SIG-M5 treated with dmso at 0.1 percent for 504 hours (cell line): ENCODE measurements at regions not wholly inside any gene's neighbourhood (a gene's known extent, or its start where the extent isn't known, plus 50 kb on each side); places are given as distances from the start of the nearest gene placed in this dataset.
"Not testable (repeated sequence)": the region's sequence is repeated elsewhere in the genome, so short reads cannot be mapped to it uniquely, and the experiment has no call there.

ENCODE experiments used
- DNase-seq: peaks from one replicate; lab custom pipeline; 2025; ENCODE audit not compliant: unreplicated experiment; lab: John Stamatoyannopoulos, UW

DNA sequence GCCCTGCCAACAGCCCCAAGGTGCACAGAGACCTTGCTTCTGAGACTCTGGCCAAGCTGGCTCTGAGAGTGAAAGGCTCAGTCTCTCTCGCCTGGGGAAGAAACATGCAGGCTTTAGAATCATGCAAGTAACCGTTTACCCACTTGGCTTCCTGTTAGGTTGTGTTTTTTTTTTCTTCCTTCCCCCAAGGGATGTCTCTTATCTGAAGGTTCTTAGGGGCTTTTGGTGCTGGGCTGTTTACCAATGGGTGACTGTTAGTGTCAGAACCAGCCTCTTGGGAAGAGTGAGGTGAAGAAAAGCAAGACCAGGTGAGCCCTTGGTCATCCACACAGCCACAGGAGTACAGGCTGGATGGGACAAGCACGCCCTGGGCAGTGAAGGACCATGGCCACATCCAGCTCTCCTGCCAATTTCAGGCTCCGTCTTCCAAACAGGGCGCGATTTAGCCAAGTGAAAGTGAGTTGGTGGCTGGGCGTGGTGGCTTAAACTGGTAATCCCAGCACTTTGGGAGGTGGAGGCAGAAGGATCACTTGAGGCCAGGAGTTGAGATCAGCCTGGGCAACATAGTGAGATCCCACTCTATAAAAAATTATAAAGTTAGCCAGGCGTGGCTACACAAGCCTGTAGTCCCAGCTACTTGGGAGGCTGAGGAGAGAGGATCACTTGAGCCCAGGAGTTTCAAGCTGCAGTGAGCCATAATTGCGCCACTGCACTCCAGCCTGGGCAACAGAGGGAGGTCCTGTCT, 76.3 kb upstream of the CUX1 start:
- no peak for DNase-seq

DNA sequence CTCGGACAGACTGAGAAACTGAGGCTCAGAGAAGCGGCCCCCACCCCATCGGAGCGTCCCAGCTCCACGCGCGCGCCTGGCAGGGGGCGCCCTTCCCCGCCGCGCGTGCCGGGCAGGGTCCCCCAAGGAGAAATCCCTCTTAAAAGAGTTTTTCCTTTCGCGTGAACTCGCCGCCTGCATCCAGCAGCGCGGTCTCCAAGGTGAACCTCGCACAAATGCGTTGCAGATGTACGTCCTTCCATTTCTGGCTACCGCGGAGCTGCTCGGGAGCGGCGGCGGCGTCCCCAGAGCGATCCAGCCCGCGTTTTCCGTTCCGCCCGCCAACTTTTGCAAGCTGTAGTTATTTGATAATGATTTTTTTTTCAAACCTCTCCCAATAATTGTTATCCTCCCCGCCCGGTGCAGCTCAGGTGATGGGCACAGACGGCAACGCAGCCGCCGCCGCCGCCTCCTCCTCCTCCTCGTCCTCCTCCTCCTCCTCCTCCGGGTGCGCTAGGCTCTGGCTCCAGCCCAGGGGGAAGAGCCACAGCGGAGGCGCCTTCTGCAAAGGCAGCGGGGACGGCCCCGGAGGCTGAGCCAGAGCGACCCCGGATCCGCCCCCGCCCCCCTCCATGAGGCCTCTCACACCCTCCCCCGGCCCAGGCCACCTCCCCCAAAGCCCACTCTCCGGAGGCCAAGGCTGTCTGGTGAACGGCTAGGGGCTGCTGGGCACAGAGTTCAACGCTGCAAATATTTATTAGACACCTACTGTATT, 74.0 kb upstream of the CUX1 start:
- DNase-seq, result peak; percentile 43

GRCh38 chr7:101743995-101744360, 73.4 kb upstream of the CUX1 start:
- no peak for DNase-seq

- DNase-seq, result no peak
These were observed 72.8 kb upstream of the CUX1 start for GRCh38 chr7:101744588-101744987.

DNA sequence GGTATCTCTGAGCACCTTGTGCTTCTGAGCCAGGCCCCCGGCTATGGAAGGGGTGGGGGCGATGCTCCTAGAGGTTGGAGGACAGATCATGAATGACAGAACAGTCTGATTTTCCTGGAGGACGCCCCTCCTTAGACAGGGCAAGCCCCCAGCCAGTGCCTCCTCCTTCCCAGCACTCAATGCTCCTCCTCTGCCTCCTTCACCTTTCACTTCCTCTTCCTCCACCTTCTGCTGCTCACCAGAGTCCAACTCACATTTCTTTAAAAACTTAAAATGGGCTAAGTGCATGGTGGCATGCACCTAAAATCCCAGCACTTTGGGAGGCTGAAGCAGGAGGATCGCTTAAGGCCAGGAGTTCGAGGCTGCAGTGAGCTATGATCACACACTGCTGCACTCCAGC, 71.1 kb upstream of the CUX1 start:
- peak; percentile 16 for DNase-seq

GRCh38 chr7:101747053-101747878, 70.2 kb upstream of the CUX1 start:
- no peak for DNase-seq

DNA sequence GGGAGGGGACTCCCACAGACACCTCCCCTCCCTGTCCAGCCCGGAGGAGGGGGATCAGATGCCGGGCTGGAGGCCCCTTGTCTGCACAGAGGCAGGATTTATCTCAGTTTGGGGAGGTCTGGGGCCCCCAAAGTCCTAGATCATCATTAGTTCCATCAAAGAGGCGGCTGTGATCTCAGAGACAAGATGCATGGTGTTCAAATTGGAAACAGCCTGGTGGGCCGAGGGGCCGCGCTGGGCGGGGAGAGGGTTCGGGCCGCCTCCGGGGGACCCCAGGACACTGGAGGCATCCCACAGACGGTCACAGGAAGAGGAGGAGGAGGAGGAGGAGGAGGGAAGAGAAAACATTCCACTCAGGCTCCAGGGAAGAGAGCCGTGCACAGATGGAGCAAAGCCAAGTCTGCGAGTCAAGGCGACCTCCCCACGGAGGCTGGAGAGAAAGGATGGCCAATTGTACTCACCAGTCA, 69.5 kb upstream of the CUX1 start:
- no peak for DNase-seq

DNA sequence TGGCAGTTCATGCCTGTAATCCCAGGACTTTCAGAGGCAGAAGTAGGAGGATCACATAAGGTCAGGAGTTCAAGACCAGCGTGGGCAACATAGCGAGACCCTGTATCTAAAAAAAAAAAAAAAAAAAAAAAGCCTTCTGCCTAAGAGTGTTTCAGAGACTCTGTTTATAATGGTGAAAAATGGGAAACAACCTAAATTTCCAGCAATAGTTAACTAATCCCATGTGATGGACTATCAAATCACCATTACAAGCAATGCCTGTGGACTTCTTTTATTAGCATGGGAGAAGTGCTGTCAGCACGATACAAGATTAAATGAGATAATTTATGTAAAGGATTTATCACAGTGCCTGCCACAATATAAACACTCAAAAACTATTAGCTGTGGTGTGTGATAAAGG, 67.5 kb upstream of the CUX1 start:
- DNase-seq, result no peak

- no peak for DNase-seq
These were observed 64.1 kb upstream of the CUX1 start for GRCh38 chr7:101753316-101753715.

DNA sequence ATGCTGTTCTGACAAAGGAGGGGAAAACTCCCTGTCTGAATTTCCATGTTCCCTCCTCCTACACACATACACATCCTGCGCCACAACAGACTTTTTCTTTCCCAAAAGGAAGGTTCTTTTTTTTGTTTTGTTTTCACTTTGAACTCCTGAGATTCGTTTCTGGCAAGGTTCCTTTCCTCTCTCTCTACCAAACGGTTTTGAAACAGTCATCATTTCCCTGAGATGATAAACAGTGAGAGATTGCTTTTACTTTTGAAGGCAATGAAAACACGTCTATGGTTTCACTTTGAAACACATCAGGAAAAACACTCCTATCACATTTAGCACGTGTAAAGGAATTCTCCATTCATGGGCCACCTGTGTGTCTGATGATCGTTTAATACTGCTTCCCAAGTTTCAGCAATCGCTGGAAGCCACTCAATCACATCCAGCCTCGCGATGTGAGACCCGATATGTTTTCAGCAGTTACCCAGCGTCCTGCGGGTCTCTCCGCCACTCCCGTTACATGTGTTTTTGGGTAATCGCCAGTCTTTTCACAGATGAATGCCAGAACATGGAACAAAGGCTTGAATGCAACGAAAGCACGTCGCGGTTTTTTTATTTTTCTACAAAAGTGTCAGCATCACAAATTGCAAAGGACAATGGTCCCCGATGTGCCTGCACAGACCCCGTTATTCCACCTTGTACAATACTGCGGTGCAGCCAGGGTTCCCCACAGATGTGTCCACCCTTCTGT, 62.8 kb upstream of the CUX1 start:
- no peak for DNase-seq

DNA sequence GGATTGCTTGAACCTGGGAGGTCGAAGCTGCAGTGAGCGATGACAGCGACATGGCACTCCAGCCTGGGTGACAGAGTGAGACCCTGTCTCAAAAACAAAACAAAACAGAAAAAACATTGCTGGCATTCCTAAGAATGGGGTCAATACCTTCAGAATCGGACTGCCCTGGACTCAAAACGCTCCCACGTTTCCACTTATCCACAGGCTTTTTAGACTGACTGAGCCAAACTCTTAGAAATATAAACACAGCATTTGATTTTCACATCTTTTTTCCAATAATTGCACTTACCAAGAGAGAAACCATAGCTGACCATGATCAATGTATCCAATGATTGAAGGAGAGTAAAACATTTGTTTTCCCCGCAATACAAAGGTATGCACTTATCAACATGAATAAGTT, 59.5 kb upstream of the CUX1 start:
- DNase-seq, result no peak

DNA sequence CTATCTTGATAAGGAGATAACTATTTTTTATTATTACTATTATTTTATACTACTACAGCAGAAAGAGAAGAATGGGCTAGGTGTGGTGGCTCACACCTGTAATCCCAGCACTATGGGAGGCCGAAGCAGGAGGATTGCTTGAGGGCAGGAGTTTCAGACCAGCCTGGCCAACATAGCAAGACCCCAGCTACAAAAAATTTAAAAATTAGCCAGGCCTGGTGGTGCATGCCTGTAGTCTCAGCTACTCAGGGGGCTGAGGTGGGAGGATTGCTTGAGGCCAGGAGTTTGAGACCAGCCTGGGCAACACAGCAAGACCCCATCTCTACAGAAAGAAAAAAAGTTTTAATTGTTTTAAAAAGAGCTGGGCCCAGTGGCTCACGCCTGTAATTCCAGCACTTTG, 58.9 kb upstream of the CUX1 start:
- not testable (repeated sequence) for DNase-seq

GRCh38 chr7:101764221-101764620, 53.2 kb upstream of the CUX1 start:
- DNase-seq, result no peak

DNA sequence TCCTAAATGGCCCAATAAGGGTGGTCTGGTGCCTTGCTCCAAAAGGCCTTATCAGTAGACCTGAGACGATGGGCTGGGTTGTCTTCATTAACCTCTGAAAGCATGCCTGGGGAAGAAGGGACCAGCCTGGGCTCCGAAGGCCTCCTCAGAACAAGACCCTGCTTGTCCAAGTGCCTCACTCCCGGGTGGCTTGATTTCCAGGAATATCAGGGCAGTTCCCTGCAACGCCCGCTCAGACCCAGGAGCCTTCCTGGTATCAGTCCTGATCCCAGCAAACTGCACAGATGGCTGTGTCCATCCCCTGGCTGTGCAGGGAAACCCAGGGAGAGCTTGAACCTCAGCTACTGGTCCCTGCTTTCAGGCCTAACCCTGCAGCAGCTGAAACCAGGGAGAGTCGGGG, 49.9 kb upstream of the CUX1 start:
- no peak for DNase-seq
